PC-3 (cell line): ENCODE measurements at regions not wholly inside any gene's neighbourhood (a gene's known extent, or its start where the extent isn't known, plus 50 kb on each side); places are given as distances from the start of the nearest gene placed in this dataset.

Experiments used
- ATAC-seq: fragments of 200-7000 bp; cut with Tn5 transposase; 2 replicates; pipeline ENCODE4 v1.9.1; 2020; ENCODE audit warnings: mild to moderate bottlenecking, moderate library complexity
- BruUV-seq: library from RNA; stranded (reverse); fragments of 400-500 nt; replicated peaks from 2 replicates; lab custom pipeline; 2021; lab: Mats Ljungman, UMichigan
- CTCF ChIA-PET: fragments of 300-600 bp; sonication (Branson Sonifier 250); formaldehyde crosslinking; loops from one replicate; lab custom pipeline; 2022; ENCODE audit warnings: antibody characterized with exemption; lab: Charles Lee
- POLR2A ChIA-PET: fragments of 300-600 bp; sonication (Branson Sonifier 250); formaldehyde crosslinking; loops from one replicate; lab custom pipeline; 2022; ENCODE audit warnings: antibody characterized with exemption; ENCODE audit not compliant: unreplicated experiment; lab: Charles Lee
- DNase-seq: peaks from one replicate; pipeline ENCODE4 v3.0.0-alpha.2; 2015
- H2AFZ ChIP-seq: fragments of 300-600 bp; sonication (generic); 2 replicates; pipeline ENCODE4 v1.6.0; 2016; ENCODE audit warnings: antibody characterized with exemption, low read length
- H3F3A ChIP-seq: fragments of 300-600 bp; sonication (generic); one replicate; pipeline ENCODE4 v1.6.0; 2017; ENCODE audit warnings: antibody characterized with exemption, low read length, control low read depth, mild to moderate bottlenecking; ENCODE audit not compliant: unreplicated experiment
- H3K27ac ChIP-seq: fragments of 300-600 bp; sonication (generic); 2 replicates; pipeline ENCODE4 v1.5.1; 2016; ENCODE audit warnings: mild to moderate bottlenecking, low read length
- H3K27me3 ChIP-seq: fragments of 300-600 bp; sonication (generic); 2 replicates; pipeline ENCODE4 v1.6.1; 2016; ENCODE audit warnings: low read length, mixed read lengths
- H3K36me3 ChIP-seq: fragments of 300-600 bp; sonication (generic); 2 replicates; pipeline ENCODE4 v1.6.1; 2016; ENCODE audit warnings: low read depth, mixed run types, low read length, mixed read lengths
- H3K4me1 ChIP-seq: fragments of 300-600 bp; sonication (generic); 2 replicates; pipeline ENCODE4 v1.5.1; 2016; ENCODE audit warnings: low read length; ENCODE audit not compliant: insufficient read depth
- H3K4me2 ChIP-seq: fragments of 300-600 bp; sonication (generic); 2 replicates; pipeline ENCODE4 v1.6.0; 2016; ENCODE audit warnings: low read length
- H3K4me3 ChIP-seq: fragments of 300-600 bp; sonication (generic); 2 replicates; pipeline ENCODE4 v1.5.1; 2016; ENCODE audit warnings: mild to moderate bottlenecking, low read length, mixed read lengths
- H3K79me2 ChIP-seq: fragments of 300-600 bp; sonication (generic); 2 replicates; pipeline ENCODE4 v1.6.1; 2017; ENCODE audit warnings: low read length, mixed read lengths
- H3K9ac ChIP-seq: fragments of 300-600 bp; sonication (generic); 2 replicates; pipeline ENCODE4 v1.6.0; 2016; ENCODE audit warnings: mild to moderate bottlenecking, low read length
- H3K9me2 ChIP-seq: fragments of 300-600 bp; sonication (generic); replicated peaks from 2 replicates; pipeline ENCODE4 v1.6.1; 2016; ENCODE audit warnings: mixed run types, low read length, mixed read lengths
- H3K9me3 ChIP-seq: fragments of 300-600 bp; sonication (generic); 2 replicates; pipeline ENCODE4 v1.6.1; 2016; ENCODE audit warnings: low read length, mixed read lengths
- H4K20me1 ChIP-seq: fragments of 300-600 bp; sonication (generic); 2 replicates; pipeline ENCODE4 v1.6.1; 2016; ENCODE audit warnings: low read length, mixed read lengths
- CTCF ChIP-seq: fragments of 300-600 bp; sonication (generic); conservative IDR thresholded peaks from 2 replicates; pipeline ENCODE4 v1.5.1; 2017; ENCODE audit warnings: antibody characterized with exemption, low read depth, mild to moderate bottlenecking, low read length
- EZH2 ChIP-seq: fragments of 300-600 bp; sonication (generic); IDR thresholded peaks from one replicate; pipeline ENCODE4 v1.6.1; 2017; ENCODE audit warnings: antibody characterized with exemption, mild to moderate bottlenecking, low read length; ENCODE audit not compliant: unreplicated experiment
- EZH2phosphoT487 ChIP-seq: fragments of 300-600 bp; sonication (generic); IDR thresholded peaks from 2 replicates; pipeline ENCODE4 v1.6.1; 2018; ENCODE audit warnings: mild to moderate bottlenecking, antibody characterized with exemption, low read length, borderline replicate concordance
- intact Hi-C: fragments of 100-400 bp; cut with micrococcal nuclease; formaldehyde crosslinking; loops from 2 replicates; pipeline ENCODE4 v1.9.0; 2023

DNA sequence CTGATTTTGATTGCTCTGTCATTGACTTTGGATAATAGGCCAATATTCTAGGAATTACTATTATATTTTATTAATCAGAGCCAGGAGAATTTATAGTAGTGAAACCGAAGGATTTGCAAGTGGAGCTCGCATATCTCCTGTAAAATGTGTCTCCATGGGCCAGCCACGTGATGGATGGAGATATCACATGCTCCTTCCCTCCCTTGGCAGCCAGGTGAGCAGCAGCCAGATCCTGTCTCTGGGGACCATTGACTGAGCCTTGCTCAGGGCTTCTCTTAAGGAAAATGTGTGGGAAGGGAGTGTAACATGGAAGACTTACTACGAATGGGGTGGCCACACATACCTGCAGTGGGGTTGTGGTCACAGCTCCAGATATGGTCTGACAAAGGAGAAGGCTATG is 144.7 kb upstream of the RGMA start:
- Histone ChIP-seq H3K4me3 (no peak overlapping the region), H3K27me3 (peaks cover 31% of the 10 kb centered on the region), H4K20me1 (no peaks in the 10 kb centered on the region), H3K9me3 (no peaks in the 10 kb centered on the region), H3K36me3 (no peaks in the 10 kb centered on the region), H3K27ac (no peak overlapping the region), H3K9me2 (no peaks in the 10 kb centered on the region), H3K4me2 (no peak overlapping the region), H3K79me2 (no peaks in the 10 kb centered on the region), H2AFZ (no peak overlapping the region), H3F3A (no peaks in the 10 kb centered on the region), H3K9ac (no peak overlapping the region), H3K4me1 (no peaks in the 10 kb centered on the region)
- TF ChIP-seq EZH2 (no peak), CTCF (no peak), EZH2phosphoT487 (no peak)
- no peak for DNase-seq
- ATAC-seq, result no peak
- intact Hi-C loops, result no loop called here
- ChIA-PET POLR2A (no interaction called here), CTCF (no interaction called here)
- BruUV-seq, result no TSS peak

DNA sequence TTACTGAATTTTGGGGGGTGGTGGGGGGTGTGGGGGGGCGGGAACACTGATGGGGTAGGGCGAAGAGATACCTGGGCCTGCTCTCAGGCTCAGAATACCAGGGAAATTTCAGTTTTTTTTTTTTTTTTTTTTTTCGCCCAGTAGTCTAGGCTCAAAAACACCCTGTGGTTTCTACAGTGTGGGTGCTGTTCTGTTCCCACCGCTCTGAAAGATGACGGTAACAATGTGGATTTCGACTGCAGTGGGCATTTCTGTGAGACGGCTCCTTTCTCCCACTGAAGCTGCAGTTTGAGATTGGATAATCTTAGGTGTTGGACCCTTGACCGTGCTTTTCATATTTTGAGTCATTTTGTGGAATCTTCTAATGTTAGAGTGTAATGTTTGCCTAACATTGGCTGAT is 143.8 kb upstream of the RGMA start:
- Histone ChIP-seq H3K27me3 (peaks cover 26% of the 10 kb centered on the region), H3K9me2 (no peaks in the 10 kb centered on the region), H3K27ac (no peak overlapping the region), H3K4me2 (no peak overlapping the region), H4K20me1 (no peaks in the 10 kb centered on the region), H3K79me2 (no peaks in the 10 kb centered on the region), H3K36me3 (no peaks in the 10 kb centered on the region), H3K9ac (no peak overlapping the region), H3K4me1 (no peaks in the 10 kb centered on the region), H3F3A (no peaks in the 10 kb centered on the region), H3K4me3 (no peak overlapping the region), H3K9me3 (no peaks in the 10 kb centered on the region), H2AFZ (no peak overlapping the region)
- DNase-seq (no peak), ATAC-seq (no peak)
- TF ChIP-seq EZH2 (no peak), EZH2phosphoT487 (no peak), CTCF (no peak)
- ChIA-PET POLR2A (no interaction called here), CTCF (no interaction called here)
- intact Hi-C loops, result no loop called here
- BruUV-seq, result no TSS peak

DNA sequence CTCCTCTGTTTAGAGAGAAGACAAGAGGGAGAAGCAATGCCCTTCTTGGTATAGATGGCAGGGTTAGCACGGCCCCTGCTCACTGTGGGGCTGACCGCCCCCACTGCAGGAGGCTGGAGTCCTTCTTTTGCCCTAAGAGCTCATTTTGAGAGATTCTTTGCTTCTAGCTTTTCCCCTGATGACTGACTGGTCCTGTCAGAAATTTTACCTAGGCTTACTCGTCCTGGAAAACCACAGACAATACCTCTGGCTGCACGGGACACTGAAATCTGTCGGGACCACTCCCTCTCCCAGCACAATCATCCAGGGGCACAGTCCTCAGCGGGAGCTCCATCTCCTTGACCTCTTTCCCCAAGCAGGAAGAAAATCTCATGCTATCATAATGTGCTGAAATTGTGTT is 143.0 kb upstream of the RGMA start:
- ChIA-PET POLR2A (no interaction called here), CTCF (no interaction called here)
- Histone ChIP-seq H3K4me3 (no peak overlapping the region), H4K20me1 (no peaks in the 10 kb centered on the region), H3K4me2 (no peak overlapping the region), H3K27me3 (peaks cover 26% of the 10 kb centered on the region), H3K36me3 (no peaks in the 10 kb centered on the region), H3K79me2 (no peaks in the 10 kb centered on the region), H3K27ac (no peak overlapping the region), H3K9me3 (no peaks in the 10 kb centered on the region), H3K9me2 (no peaks in the 10 kb centered on the region), H3F3A (no peaks in the 10 kb centered on the region), H3K4me1 (no peaks in the 10 kb centered on the region), H3K9ac (no peak overlapping the region), H2AFZ (no peak overlapping the region)
- BruUV-seq, result no TSS peak
- intact Hi-C loops, result no loop called here
- DNase-seq, result no peak
- no peak for ATAC-seq
- TF ChIP-seq CTCF (no peak), EZH2phosphoT487 (no peak), EZH2 (no peak)
